Parathyroid adenoma (tissue), 2 donors: ENCODE measurements at regions not wholly inside any gene's neighbourhood (a gene's known extent, or its start where the extent isn't known, plus 50 kb on each side); places are given as distances from the start of the nearest gene placed in this dataset.

Experiments
- H2AFZ ChIP-seq: fragments of 300-600 bp; sonication (generic); one replicate; pipeline ENCODE4 v1.7.0; 2017; ENCODE audit warnings: antibody characterized with exemption, mild to moderate bottlenecking
- H3K27ac ChIP-seq: fragments of 300-600 bp; sonication (generic); one replicate; pipeline ENCODE4 v1.7.0; 2017
- H3K27me3 ChIP-seq: fragments of 300-600 bp; sonication (generic); one replicate; pipeline ENCODE4 v1.7.0; 2017; ENCODE audit warnings: low read length; ENCODE audit not compliant: control insufficient read depth, insufficient read depth
- H3K36me3 ChIP-seq: fragments of 300-600 bp; sonication (generic); one replicate; pipeline ENCODE4 v1.7.0; 2017; ENCODE audit warnings: low read length; ENCODE audit not compliant: control insufficient read depth, insufficient read depth
- H3K4me1 ChIP-seq: fragments of 300-600 bp; sonication (generic); one replicate; pipeline ENCODE4 v1.7.0; 2017; ENCODE audit warnings: control low read depth
- H3K4me2 ChIP-seq: fragments of 300-600 bp; sonication (generic); one replicate; pipeline ENCODE4 v1.7.0; 2017; ENCODE audit warnings: low read length
- H3K4me3 ChIP-seq: fragments of 300-600 bp; sonication (generic); one replicate; pipeline ENCODE4 v1.7.0; 2017; ENCODE audit warnings: low read depth, low read length
- H3K79me2 ChIP-seq: fragments of 300-600 bp; sonication (generic); one replicate; pipeline ENCODE4 v1.7.0; 2017; ENCODE audit warnings: control low read depth
- H3K9ac ChIP-seq: fragments of 300-600 bp; sonication (generic); one replicate; pipeline ENCODE4 v1.7.0; 2017; ENCODE audit warnings: mild to moderate bottlenecking
- H3K9me3 ChIP-seq: fragments of 300-600 bp; sonication (generic); one replicate; pipeline ENCODE4 v1.7.0; 2017; ENCODE audit warnings: low read length; ENCODE audit not compliant: control insufficient read depth
- TF ChIP-seq, protein P1 (sequence below): fragments of 300-600 bp; sonication (generic); IDR thresholded peaks from one replicate; pipeline ENCODE4 v1.7.0; 2017; ENCODE audit warnings: antibody characterized with exemption, mild to moderate bottlenecking
- donor health status: primary hyperparathyroidism.

DNA sequence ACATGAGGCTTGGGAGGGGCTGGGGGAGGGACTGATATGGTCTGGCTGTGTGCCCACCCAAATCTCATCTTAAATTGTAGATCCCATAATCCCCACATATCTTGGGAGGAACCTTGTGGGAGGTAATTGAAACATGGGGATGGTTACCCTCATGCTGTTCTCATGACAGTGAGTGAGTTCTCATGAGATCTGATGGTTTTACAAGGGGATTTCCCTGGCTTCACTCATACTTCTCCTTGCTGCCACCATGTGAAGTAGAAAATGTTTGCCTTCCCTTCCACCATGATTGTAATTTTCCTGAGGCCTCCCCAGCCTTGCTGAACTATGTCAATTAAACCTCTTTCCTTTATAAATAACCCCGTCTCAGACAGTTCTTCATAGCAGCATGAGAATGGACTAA lies 362.9 kb downstream of the PCNX1 start:
- Histone ChIP-seq H3K4me2 (no peak overlapping the region), H3K27me3 (no peaks in the 10 kb centered on the region), H3K36me3 (no peaks in the 10 kb centered on the region), H3K4me3 (no peak overlapping the region), H3K9me3 (no peaks in the 10 kb centered on the region), H2AFZ (no peak overlapping the region), H3K79me2 (no peaks in the 10 kb centered on the region), H3K4me1 (no peaks in the 10 kb centered on the region), H3K27ac (no peak overlapping the region), H3K9ac (no peak overlapping the region)
- TF ChIP-seq, protein P1, sequence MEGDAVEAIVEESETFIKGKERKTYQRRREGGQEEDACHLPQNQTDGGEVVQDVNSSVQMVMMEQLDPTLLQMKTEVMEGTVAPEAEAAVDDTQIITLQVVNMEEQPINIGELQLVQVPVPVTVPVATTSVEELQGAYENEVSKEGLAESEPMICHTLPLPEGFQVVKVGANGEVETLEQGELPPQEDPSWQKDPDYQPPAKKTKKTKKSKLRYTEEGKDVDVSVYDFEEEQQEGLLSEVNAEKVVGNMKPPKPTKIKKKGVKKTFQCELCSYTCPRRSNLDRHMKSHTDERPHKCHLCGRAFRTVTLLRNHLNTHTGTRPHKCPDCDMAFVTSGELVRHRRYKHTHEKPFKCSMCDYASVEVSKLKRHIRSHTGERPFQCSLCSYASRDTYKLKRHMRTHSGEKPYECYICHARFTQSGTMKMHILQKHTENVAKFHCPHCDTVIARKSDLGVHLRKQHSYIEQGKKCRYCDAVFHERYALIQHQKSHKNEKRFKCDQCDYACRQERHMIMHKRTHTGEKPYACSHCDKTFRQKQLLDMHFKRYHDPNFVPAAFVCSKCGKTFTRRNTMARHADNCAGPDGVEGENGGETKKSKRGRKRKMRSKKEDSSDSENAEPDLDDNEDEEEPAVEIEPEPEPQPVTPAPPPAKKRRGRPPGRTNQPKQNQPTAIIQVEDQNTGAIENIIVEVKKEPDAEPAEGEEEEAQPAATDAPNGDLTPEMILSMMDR: no peak

DNA sequence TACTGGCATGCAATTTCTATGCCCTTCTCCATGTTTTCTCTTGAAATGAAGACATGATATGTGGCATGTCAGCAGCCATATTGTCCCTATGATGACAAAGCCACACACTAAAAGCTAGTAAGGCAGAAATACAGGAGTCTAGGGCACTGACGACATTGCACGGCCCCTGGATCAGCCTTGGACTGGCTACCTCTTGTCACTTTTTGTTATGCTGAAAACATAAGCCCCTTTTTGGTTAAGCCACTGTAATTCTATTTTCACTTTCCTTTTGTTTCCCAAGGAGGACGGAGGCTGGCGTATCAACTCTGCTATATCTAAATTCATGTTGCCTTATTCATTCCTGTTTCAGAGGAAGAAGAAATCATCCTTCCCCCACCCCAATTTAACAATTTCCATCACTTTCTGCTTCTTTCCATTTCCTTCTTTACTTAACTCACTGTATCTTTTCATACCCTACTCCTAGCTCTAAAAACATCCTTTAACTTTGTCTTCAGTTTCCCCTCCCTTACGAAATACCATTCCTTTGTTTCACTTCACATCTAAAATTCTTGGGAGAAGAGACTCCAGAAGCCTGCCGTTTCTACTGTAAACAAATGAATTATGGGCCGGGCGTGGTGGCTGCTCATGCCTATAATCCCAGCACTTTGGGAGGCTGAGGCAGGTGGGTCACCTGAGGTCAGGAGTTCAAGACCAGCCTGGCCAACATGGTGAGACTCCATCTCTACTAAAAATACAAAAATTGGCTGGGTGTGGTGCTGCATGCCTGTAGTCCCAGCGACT lies 364.1 kb downstream of the PCNX1 start:
- Histone ChIP-seq H3K79me2 (no peaks in the 10 kb centered on the region), H3K27me3 (no peaks in the 10 kb centered on the region), H3K9ac (no peak overlapping the region), H3K4me3 (no peak overlapping the region), H3K36me3 (no peaks in the 10 kb centered on the region), H3K4me1 (no peaks in the 10 kb centered on the region), H3K9me3 (no peaks in the 10 kb centered on the region), H3K27ac (no peak overlapping the region), H3K4me2 (no peak overlapping the region), H2AFZ (no peak overlapping the region)
- TF ChIP-seq, protein P1: no peak

DNA sequence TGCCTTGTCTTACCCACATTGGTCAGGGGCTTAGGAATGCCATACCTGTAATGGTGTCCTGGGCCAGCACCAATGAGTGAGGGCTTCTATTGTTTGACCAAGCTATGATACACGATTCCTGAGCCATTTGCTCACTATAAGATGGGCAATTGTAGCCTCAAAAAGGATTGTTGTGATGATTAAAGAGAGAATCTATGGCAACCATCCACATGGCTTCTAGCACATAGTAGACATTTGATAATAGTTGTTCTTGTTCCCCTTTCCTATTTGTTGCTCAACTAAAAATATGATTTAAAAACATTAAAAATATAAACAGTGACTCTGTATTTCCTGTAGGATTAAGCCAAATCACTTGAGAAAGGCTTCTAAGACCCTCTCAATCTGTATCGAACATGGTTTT lies 366.1 kb downstream of the PCNX1 start:
- Histone ChIP-seq H3K36me3 (no peaks in the 10 kb centered on the region), H3K27me3 (no peaks in the 10 kb centered on the region), H2AFZ (no peak overlapping the region), H3K9me3 (no peaks in the 10 kb centered on the region), H3K4me2 (no peak overlapping the region), H3K4me3 (no peak overlapping the region), H3K27ac (no peak overlapping the region), H3K4me1 (no peaks in the 10 kb centered on the region), H3K79me2 (no peaks in the 10 kb centered on the region), H3K9ac (no peak overlapping the region)
- TF ChIP-seq, protein P1: no peak

DNA sequence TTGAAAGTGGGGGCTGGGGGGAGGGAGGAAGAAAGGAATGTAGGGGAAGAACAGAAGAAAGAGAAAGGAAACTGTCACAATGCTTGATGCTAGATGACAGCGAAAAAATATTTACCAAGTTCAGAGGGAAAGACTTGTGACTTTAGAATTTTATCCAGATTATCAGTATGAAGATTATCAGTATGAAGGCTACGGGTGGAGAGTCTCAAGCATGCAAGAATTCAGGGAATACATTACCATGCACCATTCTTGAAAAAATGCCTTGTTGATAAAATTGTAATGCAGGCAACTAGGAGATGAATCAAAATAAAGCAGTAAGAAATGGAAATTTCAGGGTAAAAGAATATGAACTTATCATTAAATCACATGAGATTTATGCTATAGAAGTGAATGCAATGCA lies 376.8 kb downstream of the PCNX1 start:
- no peaks in the 10 kb centered on the region for H3K79me2 ChIP-seq
- no peak overlapping the region for H3K4me2 ChIP-seq
- no peaks in the 10 kb centered on the region for H3K9me3 ChIP-seq
- no peaks in the 10 kb centered on the region for H3K27me3 ChIP-seq
- H3K27ac ChIP-seq: peak overlapping the region; percentile 37
- H3K36me3 ChIP-seq: no peaks in the 10 kb centered on the region
- H3K4me3 ChIP-seq: no peak overlapping the region
- H3K4me1 ChIP-seq: peaks cover 8% of the 10 kb centered on the region
- TF ChIP-seq, protein P1: no peak
- no peak overlapping the region for H3K9ac ChIP-seq
- peak overlapping the region; percentile 67 for H2AFZ ChIP-seq

DNA sequence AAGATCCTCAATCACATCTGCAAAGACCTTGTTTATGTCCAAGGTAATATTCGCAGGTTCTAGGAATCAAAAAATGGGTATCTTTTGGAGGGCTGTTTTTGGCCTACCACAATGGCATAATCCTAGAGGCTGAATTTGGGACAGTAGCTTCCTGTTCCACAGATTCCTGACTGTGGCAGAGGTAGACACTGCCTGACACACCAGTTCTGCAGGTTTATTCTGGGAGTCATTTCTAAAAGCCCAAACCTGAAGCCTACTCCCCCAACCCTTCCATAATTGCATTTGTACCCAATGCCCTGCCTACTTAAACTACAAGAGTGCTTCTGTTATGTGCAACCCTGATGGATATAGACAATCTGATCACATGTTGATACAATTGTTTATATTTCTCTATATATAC lies 378.9 kb downstream of the PCNX1 start:
- Histone ChIP-seq H2AFZ (no peak overlapping the region), H3K9ac (no peak overlapping the region), H3K4me3 (no peak overlapping the region), H3K27ac (no peak overlapping the region), H3K79me2 (no peaks in the 10 kb centered on the region), H3K27me3 (no peaks in the 10 kb centered on the region), H3K9me3 (no peaks in the 10 kb centered on the region), H3K36me3 (no peaks in the 10 kb centered on the region), H3K4me2 (no peak overlapping the region), H3K4me1 (peaks cover 8% of the 10 kb centered on the region)
- TF ChIP-seq, protein P1: no peak
